Endothelial cell of hepatic sinusoid (primary cell): ENCODE measurements at regions not wholly inside any gene's neighbourhood (a gene's known extent, or its start where the extent isn't known, plus 50 kb on each side); places are given as distances from the start of the nearest gene placed in this dataset.

Source experiments
- in situ Hi-C: cut with HindIII; loops from 2 replicates; pipeline ENCODE4 v1.10.0; 2017; ENCODE audit warnings: low sequenced_read_pairs

GRCh38 chr3:106161246-106161645, 292.4 kb upstream of the CBLB start:
- in situ Hi-C loops: no loop called here

GRCh38 chr3:106167728-106168127, 298.9 kb upstream of the CBLB start:
- in situ Hi-C loops: no loop called here

- in situ Hi-C loops: no loop called here
These were observed 300.3 kb upstream of the CBLB start for GRCh38 chr3:106168962-106169750.

GRCh38 chr3:106170636-106171035, 301.8 kb upstream of the CBLB start:
- in situ Hi-C loops: loop anchor here (5.0 kb wide), 1 partner anchor 38 kb away; no protein-coding TSS in a partner anchor

GRCh38 chr3:106172101-106172500, 303.3 kb upstream of the CBLB start:
- in situ Hi-C loops: loop anchor here (5.0 kb wide), 1 partner anchor 40 kb away; no protein-coding TSS in a partner anchor

GRCh38 chr3:106172780-106173179, 304.0 kb upstream of the CBLB start:
- in situ Hi-C loops: loop anchor here (5.0 kb wide), 1 partner anchor 40 kb away; no protein-coding TSS in a partner anchor

GRCh38 chr3:106175276-106175675, 306.5 kb upstream of the CBLB start:
- in situ Hi-C loops: no loop called here

GRCh38 chr3:106176734-106177133, 307.9 kb upstream of the CBLB start:
- in situ Hi-C loops: no loop called here

GRCh38 chr3:106182950-106183511, 314.2 kb upstream of the CBLB start:
- in situ Hi-C loops: no loop called here

- in situ Hi-C loops: no loop called here
These were observed 315.1 kb upstream of the CBLB start for GRCh38 chr3:106183762-106184391.

- in situ Hi-C loops: no loop called here
These were observed 316.0 kb upstream of the CBLB start for GRCh38 chr3:106184540-106185457.

GRCh38 chr3:106185949-106186348, 317.1 kb upstream of the CBLB start:
- in situ Hi-C loops: no loop called here

GRCh38 chr3:106190296-106190695, 321.5 kb upstream of the CBLB start:
- in situ Hi-C loops: no loop called here

- in situ Hi-C loops: no loop called here
These were observed 322.4 kb upstream of the CBLB start for GRCh38 chr3:106191211-106191610.

- in situ Hi-C loops: no loop called here
These were observed 323.1 kb upstream of the CBLB start for GRCh38 chr3:106191913-106192312.

GRCh38 chr3:106193876-106194275, 325.1 kb upstream of the CBLB start:
- in situ Hi-C loops: no loop called here

GRCh38 chr3:106194726-106195125, 325.9 kb upstream of the CBLB start:
- in situ Hi-C loops: no loop called here

- in situ Hi-C loops: no loop called here
These were observed 328.9 kb upstream of the CBLB start for GRCh38 chr3:106197532-106198194.

- in situ Hi-C loops: no loop called here
These were observed 335.5 kb upstream of the CBLB start for GRCh38 chr3:106204160-106204868.

- in situ Hi-C loops: no loop called here
These were observed 337.3 kb upstream of the CBLB start for GRCh38 chr3:106206146-106206545.
